ENCODE measurements at regions not wholly inside any gene's neighbourhood (a gene's known extent, or its start where the extent isn't known, plus 50 kb on each side); places are given as distances from the start of the nearest gene placed in this dataset.

- Histone ChIP-seq H3K4me1 (replicated peaks; ENCODE audit: insufficient read depth) (no peaks in the 10 kb centered on the region), H3K4me2 (no peak overlapping the region), H3K79me2 (ENCODE audit: low read depth) (no peaks in the 10 kb centered on the region), H3K9me3 (ENCODE audit: insufficient read depth, low read depth) (no peaks in the 10 kb centered on the region), H3K4me3 (no peak overlapping the region), H3F3A (ENCODE audit: insufficient read depth, low read depth) (no peaks in the 10 kb centered on the region), H4K20me1 (ENCODE audit: insufficient read depth) (0 out of 2 replicates have a peak, but pooled peaks cover 3% of the 10 kb centered on the region), H3K27ac (no peak overlapping the region), H3K9me2 (ENCODE audit: insufficient read depth) (no peaks in the 10 kb centered on the region; the same call in 1 of the 2 replicates), H3K27me3 (ENCODE audit: insufficient read depth, low read depth) (peaks cover 77% of the 10 kb centered on the region), H2AFZ (no peak overlapping the region), H3K36me3 (ENCODE audit: low read depth) (no peaks in the 10 kb centered on the region)
- CTCF ChIA-PET: no interaction called here
- BruUV-seq (replicated peaks): no TSS peak
- intact Hi-C loops (cut with micrococcal nuclease; ENCODE audit: unreplicated experiment): no loop called here
- 0 out of 2 replicates have a peak, but pooled peaks have one; percentile 19 for TF ChIP-seq CTCF (conservative IDR thresholded peaks at IDR 0.05)
- TF ChIP-seq EZH2 (IDR thresholded peaks at IDR 0.05; ENCODE audit: low read depth): no peak
- DNase-seq: peak in 1 of 2 experiments; percentile 4
- POLR2A ChIA-PET (ENCODE audit: unreplicated experiment): no interaction called here
Observed at GRCh38 chr7:133139350-133139749, 57.5 kb upstream of the CHCHD3 start.

GRCh38 chr7:133139801-133140200 is 57.9 kb upstream of the CHCHD3 start:
- no peaks in the 10 kb centered on the region for H3F3A ChIP-seq (ENCODE audit: insufficient read depth, low read depth)
- H3K36me3 ChIP-seq (ENCODE audit: low read depth): no peaks in the 10 kb centered on the region
- H3K4me1 ChIP-seq (replicated peaks; ENCODE audit: insufficient read depth): no peaks in the 10 kb centered on the region
- H3K4me3 ChIP-seq: no peak overlapping the region
- CTCF ChIA-PET: no interaction called here
- no peak overlapping the region for H3K27ac ChIP-seq
- H3K9me3 ChIP-seq (ENCODE audit: insufficient read depth, low read depth): no peaks in the 10 kb centered on the region
- H3K79me2 ChIP-seq (ENCODE audit: low read depth): no peaks in the 10 kb centered on the region
- POLR2A ChIA-PET (ENCODE audit: unreplicated experiment): no interaction called here
- no TSS peak for BruUV-seq (replicated peaks)
- DNase-seq: no peak
- H3K27me3 ChIP-seq (ENCODE audit: insufficient read depth, low read depth): peaks cover 78% of the 10 kb centered on the region
- no peaks in the 10 kb centered on the region; the same call in 1 of the 2 replicates for H3K9me2 ChIP-seq (ENCODE audit: insufficient read depth)
- intact Hi-C loops (cut with micrococcal nuclease; ENCODE audit: unreplicated experiment): no loop called here
- no peak overlapping the region for H3K4me2 ChIP-seq
- H2AFZ ChIP-seq: no peak overlapping the region
- H4K20me1 ChIP-seq (ENCODE audit: insufficient read depth): 0 out of 2 replicates have a peak, but pooled peaks cover 3% of the 10 kb centered on the region
- TF ChIP-seq CTCF (conservative IDR thresholded peaks at IDR 0.05): no peak
- no peak for TF ChIP-seq EZH2 (IDR thresholded peaks at IDR 0.05; ENCODE audit: low read depth)

GRCh38 chr7:133140994-133141595 is 59.2 kb upstream of the CHCHD3 start:
- H2AFZ ChIP-seq: no peak overlapping the region
- no peak for TF ChIP-seq CTCF (conservative IDR thresholded peaks at IDR 0.05)
- TF ChIP-seq EZH2 (IDR thresholded peaks at IDR 0.05; ENCODE audit: low read depth): no peak
- no peaks in the 10 kb centered on the region for H3K79me2 ChIP-seq (ENCODE audit: low read depth)
- ChIA-PET CTCF (interaction anchor here (0.7 kb wide), 1 partner anchor 309 kb away, joined by 3 read pairs; no protein-coding TSS in a partner anchor), POLR2A (ENCODE audit: unreplicated experiment) (no interaction called here)
- H3K4me1 ChIP-seq (replicated peaks; ENCODE audit: insufficient read depth): no peaks in the 10 kb centered on the region
- H3K4me3 ChIP-seq: no peak overlapping the region
- intact Hi-C loops (cut with micrococcal nuclease; ENCODE audit: unreplicated experiment): no loop called here
- H3K36me3 ChIP-seq (ENCODE audit: low read depth): no peaks in the 10 kb centered on the region
- no peaks in the 10 kb centered on the region; the same call in 1 of the 2 replicates for H3K9me2 ChIP-seq (ENCODE audit: insufficient read depth)
- 0 out of 2 replicates have a peak, but pooled peaks cover 3% of the 10 kb centered on the region for H4K20me1 ChIP-seq (ENCODE audit: insufficient read depth)
- no TSS peak for BruUV-seq (replicated peaks)
- peaks cover 75% of the 10 kb centered on the region for H3K27me3 ChIP-seq (ENCODE audit: insufficient read depth, low read depth)
- no peak overlapping the region for H3K4me2 ChIP-seq
- H3K9me3 ChIP-seq (ENCODE audit: insufficient read depth, low read depth): no peaks in the 10 kb centered on the region
- H3F3A ChIP-seq (ENCODE audit: insufficient read depth, low read depth): no peaks in the 10 kb centered on the region
- H3K27ac ChIP-seq: no peak overlapping the region
- DNase-seq: no peak
